Thyroid gland (tissue), 4 donors: ENCODE measurements at regions not wholly inside any gene's neighbourhood (a gene's known extent, or its start where the extent isn't known, plus 50 kb on each side); places are given as distances from the start of the nearest gene placed in this dataset.
"Not testable (repeated sequence)": the region's sequence is repeated elsewhere in the genome, so short reads cannot be mapped to it uniquely, and the experiment has no call there.

Experiments used
- CTCF ChIP-seq, 6 experiments: fragments of 200-600 bp in 3 of 6; fragments of 450-650 bp in 3 of 6; sonication (generic) in 3 of 6; IDR thresholded peaks; one replicate each; pipeline ENCODE4 v1.5.1; 2016 to 2019; ENCODE audit warnings: antibody characterized with exemption in 6 of 6, mild to moderate bottlenecking in 2 of 6, inconsistent platforms in 1 of 6, moderate library complexity in 1 of 6
- POLR2A ChIP-seq, 2 donors: fragments of 450-650 bp; IDR thresholded peaks; one replicate each; pipeline ENCODE4 v1.6.1; 2017; ENCODE audit warnings: antibody characterized with exemption in 2 of 2, mild to moderate bottlenecking in 2 of 2, moderate library complexity in 1 of 2

- not testable (repeated sequence) for TF ChIP-seq CTCF, POLR2A (IDR thresholded peaks at IDR 0.05)
Measured at GRCh38 chr11:127933961-127934360, 653.4 kb downstream of the ETS1 start.
